Activated CD8-positive, alpha-beta T cell treated with anti-CD3 and anti-CD28 coated beads, Interleukin-2, amount 10 ng/mL, durations not matched to agents 7 days and 5 days (primary cell): ENCODE measurements at regions not wholly inside any gene's neighbourhood (a gene's known extent, or its start where the extent isn't known, plus 50 kb on each side); places are given as distances from the start of the nearest gene placed in this dataset.

Experiments used
- ATAC-seq: fragments of 150-1000 bp; cut with Tn5 transposase; one replicate; pipeline ENCODE4 v1.10.0; 2021; ENCODE audit warnings: moderate library complexity
- CTCF ChIA-PET: fragments of 350-600 bp; sonication (Branson Sonifier 250); formaldehyde crosslinking; loops from one replicate; lab custom pipeline; 2021; ENCODE audit warnings: antibody characterized with exemption; lab: Charles Lee
- POLR2A ChIA-PET: fragments of 350-600 bp; sonication (Branson Sonifier 250); formaldehyde crosslinking; loops from one replicate; lab custom pipeline; 2021; ENCODE audit warnings: antibody characterized with exemption; lab: Charles Lee
- DNase-seq: peaks from one replicate; pipeline ENCODE4 v3.0.0-alpha.2; 2020
- H3K27ac Mint-ChIP-seq: one replicate; pipeline ENCODE4 v1.8.0; 2021; ENCODE audit warnings: mild to moderate bottlenecking, mixed read lengths
- H3K27me3 Mint-ChIP-seq: one replicate; pipeline ENCODE4 v1.8.0; 2021; ENCODE audit warnings: low read depth, mixed read lengths
- H3K36me3 Mint-ChIP-seq: one replicate; pipeline ENCODE4 v1.8.0; 2021; ENCODE audit warnings: low read depth, mixed read lengths
- H3K4me1 Mint-ChIP-seq: one replicate; pipeline ENCODE4 v1.8.0; 2021; ENCODE audit warnings: low read depth, mixed read lengths
- H3K4me3 Mint-ChIP-seq: one replicate; pipeline ENCODE4 v1.8.0; 2021; ENCODE audit warnings: mild to moderate bottlenecking, mixed read lengths
- H3K9me3 Mint-ChIP-seq: one replicate; pipeline ENCODE4 v1.8.0; 2022; ENCODE audit warnings: mixed read lengths; ENCODE audit not compliant: insufficient read depth

GRCh38 chr7:42794673-42795072, 117.2 kb downstream of the C7orf25 start:
- no peaks in the 10 kb centered on the region for H3K9me3 Mint-ChIP-seq
- H3K4me1 Mint-ChIP-seq = no peaks in the 10 kb centered on the region
- no peak overlapping the region for H3K4me3 Mint-ChIP-seq
- CTCF ChIA-PET = no interaction called here
- peaks cover 2% of the 10 kb centered on the region for H3K27me3 Mint-ChIP-seq
- POLR2A ChIA-PET = no interaction called here
- no peaks in the 10 kb centered on the region for H3K36me3 Mint-ChIP-seq
- no peak for DNase-seq
- no peak for ATAC-seq
- no peak overlapping the region for H3K27ac Mint-ChIP-seq

DNA sequence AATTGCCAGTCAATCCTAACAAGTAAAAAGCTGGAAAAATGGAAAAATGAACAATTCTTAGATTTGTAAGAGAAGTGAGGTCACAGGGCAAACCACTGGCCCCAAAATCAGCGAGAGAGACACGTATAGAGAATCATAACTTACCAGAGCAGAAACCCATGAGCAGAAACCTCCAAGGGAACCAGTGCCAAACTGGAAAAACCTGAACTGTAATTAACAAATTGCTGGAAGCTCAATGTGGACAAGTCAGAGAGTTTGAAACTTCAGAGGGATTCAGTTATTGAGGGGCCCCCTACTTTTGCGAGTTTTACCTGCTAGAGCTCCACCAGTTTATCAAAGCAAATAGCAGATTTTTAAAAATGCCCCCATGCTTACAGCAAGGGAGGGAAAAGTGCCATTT, 119.0 kb downstream of the C7orf25 start:
- ATAC-seq (no peak), DNase-seq (no peak)
- ChIA-PET CTCF (no interaction called here), POLR2A (no interaction called here)
- H3K27me3 Mint-ChIP-seq = peaks cover 2% of the 10 kb centered on the region
- no peaks in the 10 kb centered on the region for H3K9me3 Mint-ChIP-seq
- H3K4me1 Mint-ChIP-seq = no peaks in the 10 kb centered on the region
- H3K4me3 Mint-ChIP-seq = no peak overlapping the region
- no peak overlapping the region for H3K27ac Mint-ChIP-seq
- H3K36me3 Mint-ChIP-seq = no peaks in the 10 kb centered on the region

DNA sequence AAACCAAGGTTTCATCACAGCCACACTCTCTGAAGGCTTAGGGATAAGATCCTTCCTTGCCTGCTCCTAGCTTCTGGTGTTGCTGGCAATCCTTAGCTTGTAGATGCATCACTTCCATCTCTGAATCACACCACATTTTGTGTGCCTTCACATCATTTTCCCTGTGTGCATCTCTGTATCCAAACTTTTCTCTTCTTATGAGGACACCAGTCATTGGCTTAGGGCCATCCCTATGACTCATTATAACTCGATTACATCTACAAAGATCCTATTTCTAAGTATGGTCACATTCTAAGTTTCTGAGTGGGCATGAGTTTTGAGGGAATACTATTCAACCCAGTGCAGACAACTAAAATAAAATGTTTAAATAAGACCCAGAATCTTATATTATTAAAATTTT, 121.7 kb downstream of the C7orf25 start:
- POLR2A ChIA-PET = no interaction called here
- H3K4me3 Mint-ChIP-seq = no peak overlapping the region
- CTCF ChIA-PET = no interaction called here

DNA sequence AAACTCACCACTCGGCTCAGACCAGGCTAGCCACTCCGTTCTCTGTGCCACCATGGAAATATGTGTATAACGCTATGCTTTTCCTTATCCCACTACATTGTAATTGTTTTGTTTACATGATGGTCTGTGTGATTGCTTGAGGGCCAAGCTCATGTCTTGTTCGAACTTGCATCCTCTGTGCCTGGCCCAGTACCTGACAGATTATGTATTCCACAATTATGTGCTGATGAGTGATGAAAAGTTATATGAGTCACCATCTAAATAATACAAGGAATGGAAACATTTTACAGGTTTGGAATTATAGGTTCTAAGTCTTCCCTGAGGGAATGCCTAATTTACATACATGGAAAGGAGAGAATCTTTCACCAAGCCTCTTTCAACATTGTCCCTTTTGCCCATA, 137.4 kb downstream of the C7orf25 start:
- DNase-seq = no peak
- Mint-ChIP-seq H3K27me3 (no peaks in the 10 kb centered on the region), H3K27ac (no peak overlapping the region), H3K4me1 (no peaks in the 10 kb centered on the region), H3K36me3 (no peaks in the 10 kb centered on the region), H3K9me3 (peaks cover 9% of the 10 kb centered on the region), H3K4me3 (no peak overlapping the region)
- ATAC-seq = no peak
- CTCF ChIA-PET = no interaction called here
- POLR2A ChIA-PET = no interaction called here

More for the DNA sequence above, 121.7 kb downstream of the C7orf25 start:
- H3K27ac Mint-ChIP-seq = no peak overlapping the region
- no peaks in the 10 kb centered on the region for H3K4me1 Mint-ChIP-seq
- DNase-seq = no peak
- H3K36me3 Mint-ChIP-seq = no peaks in the 10 kb centered on the region
- peaks cover 2% of the 10 kb centered on the region for H3K27me3 Mint-ChIP-seq
- H3K9me3 Mint-ChIP-seq = no peaks in the 10 kb centered on the region
- no peak for ATAC-seq

DNA sequence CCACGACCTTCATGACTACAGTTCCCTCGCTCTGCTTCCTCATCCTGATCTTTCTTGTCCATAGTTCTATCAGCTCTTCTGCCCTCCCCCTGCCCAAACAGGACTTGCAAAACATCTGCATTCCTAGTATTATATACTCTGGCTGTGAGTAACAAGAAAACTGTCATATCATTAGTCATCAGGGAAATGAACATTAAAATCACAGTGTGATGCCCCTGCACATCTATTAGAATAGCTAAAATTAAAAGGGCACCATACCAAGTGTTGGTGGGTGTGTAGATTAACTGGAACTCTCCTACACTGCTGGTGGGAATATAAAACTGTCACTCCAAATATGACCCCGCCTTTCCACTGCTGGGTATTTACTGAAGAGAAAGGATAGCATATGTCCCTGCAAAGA, 141.8 kb downstream of the C7orf25 start:
- ATAC-seq (no peak), DNase-seq (no peak)
- no peak overlapping the region for H3K27ac Mint-ChIP-seq
- POLR2A ChIA-PET = no interaction called here
- H3K9me3 Mint-ChIP-seq = no peaks in the 10 kb centered on the region
- H3K27me3 Mint-ChIP-seq = no peaks in the 10 kb centered on the region
- no peaks in the 10 kb centered on the region for H3K36me3 Mint-ChIP-seq
- no peak overlapping the region for H3K4me3 Mint-ChIP-seq
- CTCF ChIA-PET = no interaction called here
- H3K4me1 Mint-ChIP-seq = no peaks in the 10 kb centered on the region

GRCh38 chr7:42768045-42768444, 143.8 kb downstream of the C7orf25 start:
- DNase-seq = no peak
- H3K4me1 Mint-ChIP-seq = no peaks in the 10 kb centered on the region
- CTCF ChIA-PET = no interaction called here

DNA sequence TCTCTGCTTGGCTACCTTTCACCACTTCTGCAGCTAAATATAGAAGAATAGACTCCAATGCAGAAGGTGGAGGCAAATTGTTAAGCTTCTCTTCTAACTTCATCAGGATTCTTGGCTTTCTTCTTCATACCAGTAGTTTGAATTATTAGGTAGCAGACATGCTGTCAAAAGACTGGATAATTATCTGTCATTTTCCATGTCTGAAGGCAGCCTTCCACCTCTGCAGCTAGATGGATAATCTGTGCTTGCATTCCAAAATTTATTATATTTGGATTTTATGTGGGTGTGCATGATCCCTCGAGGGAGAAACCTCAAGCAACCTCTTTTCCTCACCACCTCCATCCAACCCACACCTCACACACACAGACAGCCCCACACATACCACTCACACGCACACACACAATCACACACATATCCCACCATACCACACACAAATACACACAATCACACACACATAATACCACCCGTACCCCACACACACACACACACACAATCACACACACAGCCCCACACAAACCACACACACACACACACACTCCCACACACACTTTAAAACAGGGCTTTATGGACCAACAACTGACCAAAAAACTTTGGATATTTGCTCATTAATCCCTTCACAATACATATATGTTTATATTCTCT, 145.0 kb downstream of the C7orf25 start:
- ATAC-seq (no peak), DNase-seq (no peak)
- Mint-ChIP-seq H3K9me3 (no peaks in the 10 kb centered on the region), H3K36me3 (no peaks in the 10 kb centered on the region), H3K27me3 (peaks cover 3% of the 10 kb centered on the region), H3K27ac (no peak overlapping the region), H3K4me3 (no peak overlapping the region), H3K4me1 (no peaks in the 10 kb centered on the region)
- ChIA-PET CTCF (no interaction called here), POLR2A (no interaction called here)

More at GRCh38 chr7:42768045-42768444, 143.8 kb downstream of the C7orf25 start:
- no peaks in the 10 kb centered on the region for H3K9me3 Mint-ChIP-seq
- no peak overlapping the region for H3K4me3 Mint-ChIP-seq
- H3K27me3 Mint-ChIP-seq = peaks cover 3% of the 10 kb centered on the region
- no peaks in the 10 kb centered on the region for H3K36me3 Mint-ChIP-seq
- POLR2A ChIA-PET = no interaction called here
- no peak overlapping the region for H3K27ac Mint-ChIP-seq
- ATAC-seq = no peak

GRCh38 chr7:42765931-42766330, 145.9 kb downstream of the C7orf25 start:
- H3K27me3 Mint-ChIP-seq = peaks cover 3% of the 10 kb centered on the region
- no peaks in the 10 kb centered on the region for H3K9me3 Mint-ChIP-seq
- ChIA-PET CTCF (no interaction called here), POLR2A (no interaction called here)
- H3K4me1 Mint-ChIP-seq = no peaks in the 10 kb centered on the region
- ATAC-seq (no peak), DNase-seq (no peak)
- H3K36me3 Mint-ChIP-seq = no peaks in the 10 kb centered on the region
- no peak overlapping the region for H3K27ac Mint-ChIP-seq
- H3K4me3 Mint-ChIP-seq = no peak overlapping the region

GRCh38 chr7:42763137-42763551, 148.7 kb downstream of the C7orf25 start:
- H3K4me1 Mint-ChIP-seq = no peaks in the 10 kb centered on the region
- no peaks in the 10 kb centered on the region for H3K36me3 Mint-ChIP-seq
- H3K27ac Mint-ChIP-seq = no peak overlapping the region
- ATAC-seq (no peak), DNase-seq (no peak)
- no peaks in the 10 kb centered on the region for H3K9me3 Mint-ChIP-seq
- CTCF ChIA-PET = no interaction called here
- POLR2A ChIA-PET = no interaction called here
- peaks cover 3% of the 10 kb centered on the region for H3K27me3 Mint-ChIP-seq
- no peak overlapping the region for H3K4me3 Mint-ChIP-seq

GRCh38 chr7:42761486-42761885, 150.4 kb downstream of the C7orf25 start:
- no peaks in the 10 kb centered on the region for H3K9me3 Mint-ChIP-seq
- peaks cover 3% of the 10 kb centered on the region for H3K27me3 Mint-ChIP-seq
- H3K36me3 Mint-ChIP-seq = no peaks in the 10 kb centered on the region
- ChIA-PET POLR2A (no interaction called here), CTCF (no interaction called here)
- DNase-seq (no peak), ATAC-seq (no peak)
- H3K4me1 Mint-ChIP-seq = no peaks in the 10 kb centered on the region
- no peak overlapping the region for H3K27ac Mint-ChIP-seq
- no peak overlapping the region for H3K4me3 Mint-ChIP-seq

DNA sequence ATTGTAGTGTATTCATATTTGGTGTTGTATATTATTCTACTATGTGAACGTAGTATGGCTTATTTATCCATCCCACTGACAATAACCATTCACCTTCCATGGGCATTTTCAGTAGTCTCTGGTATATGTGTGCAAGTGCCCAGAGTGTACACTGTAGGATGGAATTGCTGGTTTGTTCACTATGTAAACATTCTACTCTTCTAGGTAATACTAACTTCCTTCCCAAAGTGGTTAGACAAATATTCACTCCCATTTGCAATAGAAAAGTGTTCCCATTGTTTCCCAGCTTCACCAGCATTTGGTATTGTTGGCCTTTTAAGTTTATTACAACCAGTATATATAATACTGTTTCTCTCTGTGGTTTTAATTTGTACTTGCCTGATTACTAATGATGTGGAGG, 153.7 kb downstream of the C7orf25 start:
- Mint-ChIP-seq H3K9me3 (no peaks in the 10 kb centered on the region), H3K27ac (no peak overlapping the region), H3K4me3 (no peak overlapping the region), H3K36me3 (no peaks in the 10 kb centered on the region), H3K4me1 (no peaks in the 10 kb centered on the region), H3K27me3 (no peaks in the 10 kb centered on the region)
- DNase-seq (no peak), ATAC-seq (no peak)
- ChIA-PET POLR2A (no interaction called here), CTCF (interaction anchor here (1.2 kb wide), 1 partner anchor 13 kb away, joined by 4 read pairs; no protein-coding TSS in a partner anchor)

- Mint-ChIP-seq H3K27me3 (no peaks in the 10 kb centered on the region), H3K27ac (no peak overlapping the region), H3K36me3 (no peaks in the 10 kb centered on the region), H3K4me1 (no peaks in the 10 kb centered on the region), H3K9me3 (no peaks in the 10 kb centered on the region), H3K4me3 (no peak overlapping the region)
- ChIA-PET POLR2A (no interaction called here), CTCF (no interaction called here)
- ATAC-seq = no peak
- no peak for DNase-seq
These were observed 155.0 kb downstream of the C7orf25 start for GRCh38 chr7:42756841-42757240.

GRCh38 chr7:42753811-42754363, 158.0 kb downstream of the C7orf25 start:
- no peaks in the 10 kb centered on the region for H3K9me3 Mint-ChIP-seq
- CTCF ChIA-PET = no interaction called here
- H3K27me3 Mint-ChIP-seq = no peaks in the 10 kb centered on the region
- POLR2A ChIA-PET = no interaction called here
- ATAC-seq (no peak), DNase-seq (no peak)
- no peak overlapping the region for H3K4me3 Mint-ChIP-seq
- no peak overlapping the region for H3K27ac Mint-ChIP-seq
- H3K4me1 Mint-ChIP-seq = no peaks in the 10 kb centered on the region
- no peaks in the 10 kb centered on the region for H3K36me3 Mint-ChIP-seq
